Naive thymus-derived CD4-positive, alpha-beta T cell (primary cell): ENCODE measurements at regions not wholly inside any gene's neighbourhood (a gene's known extent, or its start where the extent isn't known, plus 50 kb on each side); places are given as distances from the start of the nearest gene placed in this dataset.

Experiments used
- ATAC-seq: fragments of 150-1000 bp; cut with Tn5 transposase; 2 replicates; pipeline ENCODE4 v1.10.0; 2021; ENCODE audit warnings: mild to moderate bottlenecking, moderate library complexity
- CTCF ChIA-PET: fragments of 350-600 bp; sonication (Branson Sonifier 250); formaldehyde crosslinking; loops from one replicate; lab custom pipeline; 2021; ENCODE audit warnings: antibody characterized with exemption; lab: Charles Lee
- POLR2A ChIA-PET: fragments of 350-600 bp; sonication (Branson Sonifier 250); formaldehyde crosslinking; loops from one replicate; lab custom pipeline; 2021; ENCODE audit warnings: antibody characterized with exemption, inconsistent platforms; lab: Charles Lee
- DNase-seq, 9 donors: peaks; one replicate each; pipeline versions ENCODE4 v3.0.0 to v3.0.0-alpha.2; 2020 to 2022; ENCODE audit warnings: mixed read lengths in 1 of 9
- H3K27ac ChIP-seq: one replicate; pipeline ENCODE4 v1.7.0; 2013; ENCODE audit warnings: mild to moderate bottlenecking, low read depth, low read length, moderate library complexity
- H3K27me3 ChIP-seq, 2 donors: one replicate each; pipeline ENCODE4 v1.7.0; 2013; ENCODE audit warnings: low read length in 2 of 2, mild to moderate bottlenecking in 2 of 2, moderate library complexity in 2 of 2; ENCODE audit not compliant: control insufficient read depth in 2 of 2, insufficient read depth in 2 of 2
- H3K36me3 ChIP-seq, 3 experiments: 1 replicate in 2 of 3; 2 replicates in 1 of 3; pipeline ENCODE4 v1.7.0; 2013; ENCODE audit warnings: low read length in 3 of 3, mild to moderate bottlenecking in 3 of 3, moderate library complexity in 1 of 3; ENCODE audit not compliant: insufficient read depth in 3 of 3, control insufficient read depth in 2 of 3
- H3K4me1 ChIP-seq, 2 donors: one replicate each; pipeline ENCODE4 v1.7.0; 2013; ENCODE audit warnings: low read length in 2 of 2, mild to moderate bottlenecking in 2 of 2, moderate library complexity in 1 of 2; ENCODE audit not compliant: control insufficient read depth in 2 of 2, insufficient read depth in 2 of 2
- H3K4me3 ChIP-seq: 2 replicates; pipeline ENCODE4 v1.7.0; 2013; ENCODE audit warnings: mild to moderate bottlenecking, low read length
- H3K9me3 ChIP-seq, 3 experiments: 1 replicate in 2 of 3; 2 replicates in 1 of 3; pipeline ENCODE4 v1.7.0; 2013; ENCODE audit warnings: low read length in 3 of 3; ENCODE audit not compliant: control insufficient read depth in 2 of 3
- H3K27ac Mint-ChIP-seq, 9 donors: one replicate each; pipeline ENCODE4 v1.8.0; 2020 to 2022; ENCODE audit warnings: mixed read lengths in 9 of 9, mild to moderate bottlenecking in 8 of 9, moderate library complexity in 5 of 9, inconsistent platforms in 2 of 9
- H3K27me3 Mint-ChIP-seq, 5 donors: one replicate each; pipeline ENCODE4 v1.8.0; 2021 to 2022; ENCODE audit warnings: mixed read lengths in 5 of 5, mild to moderate bottlenecking in 1 of 5
- H3K36me3 Mint-ChIP-seq, 5 donors: one replicate each; pipeline ENCODE4 v1.8.0; 2020 to 2022; ENCODE audit warnings: mixed read lengths in 5 of 5, mild to moderate bottlenecking in 3 of 5, inconsistent platforms in 1 of 5
- H3K4me1 Mint-ChIP-seq, 7 donors: one replicate each; pipeline ENCODE4 v1.8.0; 2020 to 2022; ENCODE audit warnings: mixed read lengths in 7 of 7, mild to moderate bottlenecking in 3 of 7, inconsistent platforms in 1 of 7
- H3K4me3 Mint-ChIP-seq, 10 donors: one replicate each; pipeline ENCODE4 v1.8.0; 2020 to 2022; ENCODE audit warnings: mild to moderate bottlenecking in 10 of 10, mixed read lengths in 10 of 10, moderate library complexity in 6 of 10, inconsistent platforms in 2 of 10
- H3K9me3 Mint-ChIP-seq, 11 donors: one replicate each; pipeline ENCODE4 v1.8.0; 2020 to 2022; ENCODE audit warnings: mixed read lengths in 11 of 11, mild to moderate bottlenecking in 4 of 11, inconsistent platforms in 1 of 11, moderate library complexity in 1 of 11
- intact Hi-C, 2 donors: fragments of 100-400 bp; cut with micrococcal nuclease; formaldehyde crosslinking; loops; one replicate each; pipeline ENCODE4 v1.15.1; 2023

DNA sequence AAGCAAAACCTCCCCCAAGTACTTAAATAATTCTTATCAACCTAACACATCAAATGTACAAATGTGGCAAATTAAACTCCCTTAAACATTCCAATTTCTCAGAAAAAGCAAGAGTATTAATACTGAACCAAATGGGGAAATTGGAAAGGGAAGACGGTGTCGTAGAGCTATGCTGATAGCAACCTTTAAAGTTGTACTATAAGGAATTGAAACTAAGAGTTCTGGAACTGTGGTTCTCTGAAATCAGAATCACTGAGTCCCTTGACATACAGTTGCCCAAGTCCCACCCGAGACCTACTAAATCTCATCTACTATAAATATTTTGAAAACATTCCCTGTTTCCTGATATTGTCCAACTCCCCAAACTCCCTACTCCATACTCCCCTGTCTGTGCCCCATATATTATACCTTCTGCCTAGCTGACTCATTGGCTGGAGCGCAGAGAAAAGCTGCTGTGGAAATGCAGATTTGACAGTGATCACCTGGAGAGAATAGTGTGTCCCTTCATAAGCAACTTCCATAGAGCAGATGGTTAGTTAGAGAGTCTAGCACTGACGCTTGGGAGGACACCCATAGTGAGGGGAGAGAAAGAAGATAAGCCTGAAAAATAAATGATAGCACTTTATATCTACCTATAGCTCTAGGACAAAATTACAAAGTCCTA lies 51.4 kb upstream of the ITM2B start:
- no peak overlapping the region for H3K27ac ChIP-seq
- H3K36me3 Mint-ChIP-seq: peaks cover 0 to 7% (median 6%) of the 10 kb centered on the region in 5 donors
- H3K4me1 Mint-ChIP-seq: peaks cover 19 to 57% (median 42%) of the 10 kb centered on the region in 7 donors
- H3K9me3 Mint-ChIP-seq: peaks cover 0 to 3% (median 0%) of the 10 kb centered on the region in 11 donors
- H3K9me3 ChIP-seq: no peaks in the 10 kb centered on the region
- H3K4me3 ChIP-seq: no peak overlapping the region
- no peaks in the 10 kb centered on the region for H3K27me3 ChIP-seq
- peak overlapping the region in 2 of 10 donors; percentile 37 to 58 for H3K4me3 Mint-ChIP-seq
- no peaks in the 10 kb centered on the region for H3K36me3 ChIP-seq
- CTCF ChIA-PET: interaction anchor here (0.6 to 2.2 kb wide), 4 partner anchors 14 to 54 kb away, joined by 3 to 10 read pairs (median 6); no protein-coding TSS in a partner anchor
- peak overlapping the region in 4 of 9 donors; percentile 2 to 13 (median 4) for H3K27ac Mint-ChIP-seq
- DNase-seq (no peak), ATAC-seq (peak; percentile 22)
- H3K4me1 ChIP-seq: peaks cover 8 to 32% of the 10 kb centered on the region in 2 donors
- intact Hi-C loops: no loop called here
- POLR2A ChIA-PET: interaction anchor here (0.6 to 4.9 kb wide), 14 partner anchors 15 to 1054 kb away, joined by 3 to 22 read pairs (median 5); partner anchors contain the start of gene ITM2B
- peaks cover 0 to 17% (median 0%) of the 10 kb centered on the region in 5 donors for H3K27me3 Mint-ChIP-seq

DNA sequence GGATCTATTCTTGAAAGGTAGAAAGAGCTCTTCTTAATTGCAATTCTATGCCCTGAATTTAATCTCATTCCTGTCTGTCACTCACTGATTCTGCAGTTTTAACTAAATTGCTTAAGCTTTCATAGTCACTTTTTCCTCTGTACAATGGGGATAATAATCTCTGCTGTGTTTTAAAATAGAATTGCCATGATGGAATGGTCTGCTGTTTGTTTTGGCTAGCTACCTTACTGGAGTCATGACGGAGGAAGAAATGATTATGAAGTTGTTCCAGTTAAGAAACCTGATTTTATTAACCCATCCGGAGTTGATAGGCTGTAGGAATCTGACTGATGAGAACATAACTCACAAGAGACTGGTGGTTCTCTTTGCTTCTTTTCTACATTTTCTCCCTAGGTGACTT lies 54.9 kb upstream of the ITM2B start:
- intact Hi-C loops: loop anchor here in 1 of 2 donors (1.0 kb wide), 1 partner anchor 8 kb away; no protein-coding TSS in a partner anchor
- Mint-ChIP-seq H3K4me3 (no peak overlapping the region), H3K4me1 (peaks cover 6 to 32% (median 23%) of the 10 kb centered on the region in 7 donors), H3K27ac (no peak overlapping the region), H3K9me3 (peaks cover 0 to 3% (median 0%) of the 10 kb centered on the region in 11 donors), H3K27me3 (peaks cover 0 to 17% (median 0%) of the 10 kb centered on the region in 5 donors), H3K36me3 (peaks cover 0 to 7% (median 4%) of the 10 kb centered on the region in 5 donors)
- Histone ChIP-seq H3K4me1 (peaks cover 0 to 6% of the 10 kb centered on the region in 2 donors), H3K27me3 (no peaks in the 10 kb centered on the region), H3K27ac (no peak overlapping the region), H3K4me3 (no peak overlapping the region), H3K9me3 (no peaks in the 10 kb centered on the region), H3K36me3 (no peaks in the 10 kb centered on the region)
- ATAC-seq (no peak), DNase-seq (no peak)
- CTCF ChIA-PET: no interaction called here
- POLR2A ChIA-PET: interaction anchor here (0.7 to 1.9 kb wide), 6 partner anchors 8 to 63 kb away, joined by 3 to 6 read pairs (median 3); no protein-coding TSS in a partner anchor

DNA sequence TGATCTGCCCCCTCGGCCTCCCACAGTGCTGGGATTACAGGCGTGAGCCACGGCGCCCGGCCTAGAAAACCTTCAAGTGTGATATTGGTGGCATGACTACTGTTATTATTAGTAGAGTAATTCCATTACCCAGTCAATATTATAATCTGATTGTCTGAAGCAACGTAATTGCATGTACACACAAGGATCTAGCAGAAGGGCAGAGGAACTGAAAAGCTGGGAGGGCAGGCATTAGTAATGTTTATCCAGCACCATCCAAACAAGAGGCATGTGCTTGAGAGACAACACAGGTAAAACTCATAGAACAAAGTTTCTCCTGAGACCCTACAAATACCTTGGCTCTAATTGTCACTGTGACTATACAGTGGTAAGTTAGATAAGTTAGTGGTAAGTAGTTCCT lies 56.2 kb upstream of the ITM2B start:
- DNase-seq: no peak
- peaks cover 0 to 4% of the 10 kb centered on the region in 2 donors for H3K4me1 ChIP-seq
- no peaks in the 10 kb centered on the region for H3K36me3 ChIP-seq
- no peaks in the 10 kb centered on the region for H3K36me3 Mint-ChIP-seq
- peaks cover 0 to 17% (median 0%) of the 10 kb centered on the region in 5 donors for H3K27me3 Mint-ChIP-seq
- H3K27me3 ChIP-seq: no peaks in the 10 kb centered on the region
- no peak overlapping the region for H3K4me3 Mint-ChIP-seq
- no peak for ATAC-seq
- peak overlapping the region in 3 of 9 donors; percentile 3 to 80 (median 19) for H3K27ac Mint-ChIP-seq
- no peak overlapping the region for H3K27ac ChIP-seq
- intact Hi-C loops: no loop called here
- POLR2A ChIA-PET: interaction anchor here (0.5 to 1.4 kb wide), 4 partner anchors 9 to 49 kb away, joined by 3 to 5 read pairs (median 4); no protein-coding TSS in a partner anchor
- peaks cover 0 to 1% (median 0%) of the 10 kb centered on the region in 11 donors for H3K9me3 Mint-ChIP-seq
- H3K4me1 Mint-ChIP-seq: peaks cover 2 to 23% (median 12%) of the 10 kb centered on the region in 7 donors
- no peak overlapping the region for H3K4me3 ChIP-seq
- CTCF ChIA-PET: no interaction called here
- H3K9me3 ChIP-seq: no peaks in the 10 kb centered on the region

DNA sequence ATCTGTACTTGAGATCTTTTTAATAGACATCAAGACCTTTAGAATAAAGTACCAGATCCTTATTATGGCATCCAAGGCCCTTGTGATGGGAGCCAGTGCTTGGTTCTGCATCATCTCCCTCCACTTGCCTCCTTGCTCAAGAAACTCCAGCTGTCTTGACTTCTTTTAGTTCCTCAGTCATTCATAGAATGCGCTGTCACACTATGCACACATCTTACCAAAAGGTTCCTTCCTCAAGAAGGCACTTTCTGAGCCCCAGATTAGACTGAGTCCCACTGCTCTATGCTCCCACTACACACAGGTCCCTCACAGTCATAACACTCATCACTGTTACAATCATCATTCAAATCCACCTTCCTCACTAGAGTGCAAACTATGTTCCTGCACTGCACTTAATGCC lies 57.8 kb upstream of the ITM2B start:
- H3K36me3 Mint-ChIP-seq: peaks cover 0 to 4% (median 0%) of the 10 kb centered on the region in 5 donors
- POLR2A ChIA-PET: no interaction called here

DNA sequence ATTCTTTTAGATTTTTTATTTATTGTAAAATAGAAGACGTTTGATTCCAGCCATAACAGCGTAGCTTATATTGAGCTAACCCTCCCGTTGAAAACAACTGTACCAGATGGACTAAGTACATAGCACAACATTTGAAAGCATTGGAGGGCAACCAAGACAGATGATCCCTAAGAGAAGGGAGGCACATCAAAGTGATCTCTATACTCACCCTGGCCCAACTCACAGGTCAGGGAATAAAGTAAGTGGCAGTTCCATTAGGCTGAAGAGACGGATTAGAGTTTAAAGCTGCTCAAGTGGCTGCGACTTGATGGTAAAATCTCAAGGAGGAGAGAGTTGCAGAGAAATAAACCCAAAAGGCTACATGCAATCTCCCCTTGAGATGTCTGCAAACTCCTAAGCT lies 65.1 kb upstream of the ITM2B start:
- H3K4me1 ChIP-seq: no peaks in the 10 kb centered on the region
- H3K9me3 ChIP-seq: no peaks in the 10 kb centered on the region
- ChIA-PET CTCF (interaction anchor here (0.6 to 1.4 kb wide), 5 partner anchors 10 to 95 kb away, joined by 3 to 9 read pairs (median 3); no protein-coding TSS in a partner anchor), POLR2A (interaction anchor here (0.7 to 3.2 kb wide), 7 partner anchors 8 to 40 kb away, joined by 3 to 15 read pairs (median 5); no protein-coding TSS in a partner anchor)
- no peak overlapping the region for H3K4me3 Mint-ChIP-seq
- no peak overlapping the region for H3K27ac ChIP-seq
- peaks cover 0 to 4% (median 0%) of the 10 kb centered on the region in 5 donors for H3K36me3 Mint-ChIP-seq
- H3K27me3 ChIP-seq: no peaks in the 10 kb centered on the region
- intact Hi-C loops: no loop called here
- H3K27ac Mint-ChIP-seq: no peak overlapping the region
- peaks cover 0 to 5% (median 0%) of the 10 kb centered on the region in 11 donors for H3K9me3 Mint-ChIP-seq
- peaks cover 0 to 27% (median 0%) of the 10 kb centered on the region in 5 donors for H3K27me3 Mint-ChIP-seq
- ATAC-seq: no peak
- no peak overlapping the region for H3K4me3 ChIP-seq
- peaks cover 0 to 15% (median 6%) of the 10 kb centered on the region in 7 donors for H3K4me1 Mint-ChIP-seq
- no peaks in the 10 kb centered on the region for H3K36me3 ChIP-seq
- no peak for DNase-seq

More for the DNA sequence above, 57.8 kb upstream of the ITM2B start:
- intact Hi-C loops: no loop called here
- Histone ChIP-seq H3K36me3 (no peaks in the 10 kb centered on the region), H3K4me1 (no peaks in the 10 kb centered on the region), H3K27ac (no peak overlapping the region), H3K27me3 (no peaks in the 10 kb centered on the region), H3K9me3 (no peaks in the 10 kb centered on the region), H3K4me3 (no peak overlapping the region)
- CTCF ChIA-PET: no interaction called here
- no peak for DNase-seq
- Mint-ChIP-seq H3K27me3 (peaks cover 0 to 17% (median 0%) of the 10 kb centered on the region in 5 donors), H3K4me3 (no peak overlapping the region), H3K27ac (peak overlapping the region in 1 of 9 donors; percentile 30), H3K9me3 (peaks cover 0 to 1% (median 0%) of the 10 kb centered on the region in 11 donors), H3K4me1 (peaks cover 0 to 20% (median 7%) of the 10 kb centered on the region in 7 donors)
- no peak for ATAC-seq

DNA sequence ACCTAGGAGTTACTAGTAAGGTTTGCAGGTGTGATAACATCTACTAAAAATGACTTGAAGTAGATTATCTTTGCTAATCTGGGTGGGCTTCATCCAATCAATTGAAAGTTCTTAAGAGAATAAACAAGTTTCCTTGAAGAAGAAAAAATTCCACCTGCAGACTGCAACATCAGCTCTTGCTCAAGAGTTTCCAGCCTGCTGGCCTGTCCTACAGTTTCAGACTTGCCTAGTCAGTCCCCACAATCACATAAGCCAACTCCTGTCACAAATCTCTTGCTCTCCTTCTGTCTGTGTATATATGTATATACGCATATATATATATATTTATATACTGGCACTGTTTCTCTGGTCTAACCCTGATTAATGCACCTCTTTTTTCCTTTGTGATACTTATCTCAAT lies 67.3 kb upstream of the ITM2B start:
- ChIA-PET POLR2A (interaction anchor here (0.6 kb wide), 1 partner anchor 43 kb away, joined by 3 read pairs; no protein-coding TSS in a partner anchor), CTCF (no interaction called here)
- intact Hi-C loops: no loop called here
- ATAC-seq (no peak), DNase-seq (no peak)
- Mint-ChIP-seq H3K27ac (no peak overlapping the region), H3K4me3 (no peak overlapping the region), H3K9me3 (peaks cover 0 to 5% (median 0%) of the 10 kb centered on the region in 11 donors), H3K27me3 (peaks cover 0 to 25% (median 0%) of the 10 kb centered on the region in 5 donors), H3K4me1 (peaks cover 6 to 27% (median 22%) of the 10 kb centered on the region in 7 donors), H3K36me3 (no peaks in the 10 kb centered on the region)
- H3K9me3 ChIP-seq: no peaks in the 10 kb centered on the region
- H3K27ac ChIP-seq: no peak overlapping the region
- no peak overlapping the region for H3K4me3 ChIP-seq
- no peaks in the 10 kb centered on the region for H3K27me3 ChIP-seq
- no peaks in the 10 kb centered on the region for H3K4me1 ChIP-seq
- H3K36me3 ChIP-seq: no peaks in the 10 kb centered on the region
